Mesenchymal stem cell (in vitro differentiated cells and primary cell): ENCODE measurements at regions not wholly inside any gene's neighbourhood (a gene's known extent, or its start where the extent isn't known, plus 50 kb on each side); places are given as distances from the start of the nearest gene placed in this dataset.

Experiments
- DNase-seq: peaks from one replicate; pipeline ENCODE4 v3.0.0-alpha.2; 2013
- H2AFZ ChIP-seq: one replicate; pipeline ENCODE4 v1.6.1; 2013; ENCODE audit warnings: low read depth, mild to moderate bottlenecking, control low read depth, inconsistent platforms, low read length, moderate library complexity
- H2AK5ac ChIP-seq: 2 replicates; pipeline ENCODE4 v1.6.1; 2013; ENCODE audit warnings: low read length, moderate library complexity, mild to moderate bottlenecking, inconsistent platforms; ENCODE audit not compliant: severe bottlenecking
- H2BK120ac ChIP-seq: one replicate; pipeline ENCODE4 v1.6.1; 2013; ENCODE audit warnings: low read depth, mild to moderate bottlenecking, inconsistent platforms, low read length, moderate library complexity
- H2BK12ac ChIP-seq, 2 experiments: one replicate each; pipeline ENCODE4 v1.6.1; 2013; ENCODE audit warnings: inconsistent platforms in 2 of 2, low read length in 2 of 2, mild to moderate bottlenecking in 2 of 2, moderate library complexity in 2 of 2, control low read depth in 1 of 2
- H2BK15ac ChIP-seq: one replicate; pipeline ENCODE4 v1.6.1; 2013; ENCODE audit warnings: mild to moderate bottlenecking, low read depth, inconsistent platforms; ENCODE audit not compliant: poor library complexity, severe bottlenecking
- H2BK5ac ChIP-seq: 2 replicates; pipeline ENCODE4 v1.6.1; 2013; ENCODE audit warnings: low read depth, mild to moderate bottlenecking, low read length, control low read depth, inconsistent platforms; ENCODE audit not compliant: poor library complexity, severe bottlenecking
- H3K14ac ChIP-seq, 2 experiments: one replicate each; pipeline ENCODE4 v1.6.1; 2013; ENCODE audit warnings: inconsistent platforms in 2 of 2, low read length in 2 of 2, control low read depth in 1 of 2, mild to moderate bottlenecking in 1 of 2, moderate library complexity in 1 of 2
- H3K18ac ChIP-seq, 2 experiments: one replicate each; pipeline ENCODE4 v1.6.1; 2013; ENCODE audit warnings: inconsistent platforms in 2 of 2, low read length in 2 of 2, control low read depth in 1 of 2, low read depth in 1 of 2, mild to moderate bottlenecking in 1 of 2
- H3K23ac ChIP-seq, 2 experiments: one replicate each; pipeline ENCODE4 v1.6.1; 2013; ENCODE audit warnings: inconsistent platforms in 2 of 2, low read length in 2 of 2, mild to moderate bottlenecking in 2 of 2, moderate library complexity in 2 of 2, control low read depth in 1 of 2
- H3K27ac ChIP-seq: 2 replicates; pipeline ENCODE4 v1.5.1; 2013; ENCODE audit warnings: mild to moderate bottlenecking, moderate library complexity, low read length, control low read depth, inconsistent platforms; ENCODE audit not compliant: poor library complexity, severe bottlenecking
- H3K27me3 ChIP-seq, 2 experiments: 2 replicates each; pipeline versions ENCODE4 v1.6.1 to v1.7.0; 2013; ENCODE audit warnings: low read length in 2 of 2, mild to moderate bottlenecking in 2 of 2, moderate library complexity in 2 of 2, control low read depth in 1 of 2, inconsistent platforms in 1 of 2; ENCODE audit not compliant: control insufficient read depth in 1 of 2, insufficient read depth in 1 of 2
- H3K36me3 ChIP-seq, 2 experiments: 2 replicates each; pipeline versions ENCODE4 v1.6.1 to v1.7.0; 2013; ENCODE audit warnings: low read length in 2 of 2, control low read depth in 1 of 2, inconsistent platforms in 1 of 2, low read depth in 1 of 2, mild to moderate bottlenecking in 1 of 2; ENCODE audit not compliant: insufficient read depth in 2 of 2, control insufficient read depth in 1 of 2
- H3K4ac ChIP-seq, 2 experiments: one replicate each; pipeline ENCODE4 v1.6.1; 2013; ENCODE audit warnings: inconsistent platforms in 2 of 2, low read length in 2 of 2, mild to moderate bottlenecking in 2 of 2, moderate library complexity in 2 of 2, control low read depth in 1 of 2, low read depth in 1 of 2
- H3K4me1 ChIP-seq: 2 replicates; pipeline ENCODE4 v1.6.1; 2013; ENCODE audit warnings: low read depth, low read length, control low read depth; ENCODE audit not compliant: control insufficient read depth, insufficient read depth
- H3K4me2 ChIP-seq: 2 replicates; pipeline ENCODE4 v1.6.1; 2013; ENCODE audit warnings: low read length, mild to moderate bottlenecking, inconsistent platforms; ENCODE audit not compliant: poor library complexity, severe bottlenecking
- H3K4me3 ChIP-seq, 2 experiments: 2 replicates each; pipeline versions ENCODE4 v1.5.1 to v1.7.0; 2013; ENCODE audit warnings: low read length in 2 of 2, mild to moderate bottlenecking in 2 of 2, control low read depth in 1 of 2, low read depth in 1 of 2; ENCODE audit not compliant: insufficient read depth in 1 of 2
- H3K79me1 ChIP-seq: replicated peaks from 2 replicates; pipeline ENCODE4 v1.6.1; 2013; ENCODE audit warnings: mild to moderate bottlenecking, control low read depth, low read length, inconsistent platforms; ENCODE audit not compliant: poor library complexity, severe bottlenecking
- H3K9ac ChIP-seq: 2 replicates; pipeline ENCODE4 v1.7.0; 2013; ENCODE audit warnings: mild to moderate bottlenecking, low read length, moderate library complexity
- H3K9me3 ChIP-seq: 2 replicates; pipeline ENCODE4 v1.7.0; 2013; ENCODE audit warnings: mild to moderate bottlenecking, low read length; ENCODE audit not compliant: control insufficient read depth
- H4K8ac ChIP-seq: one replicate; pipeline ENCODE4 v1.6.1; 2013; ENCODE audit warnings: inconsistent platforms, mild to moderate bottlenecking, low read length, moderate library complexity
- H4K91ac ChIP-seq: one replicate; pipeline ENCODE4 v1.6.1; 2013; ENCODE audit warnings: mild to moderate bottlenecking, low read length, inconsistent platforms
- WGBS: methylation state at CpG from one replicate; pipeline ENCODE4 v1.1.7; 2013; ENCODE audit warnings: mixed read lengths; 5-methylcytosine and 5-hydroxymethylcytosine counted together

GRCh38 chr4:71958978-71959377 is 72.8 kb upstream of the NPFFR2 start:
- DNase-seq, result no peak
- H4K8ac ChIP-seq, result no peak overlapping the region
- no peak overlapping the region for H3K23ac ChIP-seq

GRCh38 chr4:71962622-71963264 is 69.1 kb upstream of the NPFFR2 start:
- Histone ChIP-seq H2BK5ac (no peak overlapping the region), H3K27me3 (no peaks in the 10 kb centered on the region), H3K4me3 (no peak overlapping the region), H2AK5ac (no peak overlapping the region), H3K9ac (no peak overlapping the region), H3K4me2 (no peak overlapping the region), H2AFZ (no peak overlapping the region), H4K8ac (no peak overlapping the region), H3K79me1 (no peaks in the 10 kb centered on the region), H4K91ac (no peak overlapping the region), H2BK120ac (no peak overlapping the region), H3K27ac (no peak overlapping the region), H3K4ac (no peak overlapping the region), H3K23ac (no peak overlapping the region), H3K36me3 (no peaks in the 10 kb centered on the region), H2BK15ac (no peak overlapping the region), H3K9me3 (no peaks in the 10 kb centered on the region), H3K14ac (no peak overlapping the region), H2BK12ac (no peak overlapping the region), H3K18ac (no peak overlapping the region), H3K4me1 (no peaks in the 10 kb centered on the region)
- 88% methylated on average over 1 of the region's 4 CpGs for WGBS
- DNase-seq, result no peak

More at GRCh38 chr4:71958978-71959377, 72.8 kb upstream of the NPFFR2 start:
- WGBS, result 95% methylated on average over 1 of the region's 2 CpGs
- Histone ChIP-seq H2AK5ac (no peak overlapping the region), H3K9me3 (no peaks in the 10 kb centered on the region), H3K4me1 (no peaks in the 10 kb centered on the region), H3K4me3 (no peak overlapping the region), H2BK5ac (no peak overlapping the region), H3K9ac (no peak overlapping the region), H2BK15ac (no peak overlapping the region), H2BK12ac (no peak overlapping the region), H3K18ac (no peak overlapping the region), H3K4me2 (no peak overlapping the region), H2BK120ac (no peak overlapping the region), H3K79me1 (no peaks in the 10 kb centered on the region), H3K36me3 (no peaks in the 10 kb centered on the region), H3K27me3 (no peaks in the 10 kb centered on the region), H4K91ac (no peak overlapping the region), H3K14ac (no peak overlapping the region), H2AFZ (no peak overlapping the region), H3K27ac (no peak overlapping the region), H3K4ac (no peak overlapping the region)

- H4K8ac ChIP-seq, result no peak overlapping the region
- no peak overlapping the region for H3K27ac ChIP-seq
- H3K9ac ChIP-seq, result no peak overlapping the region
- H3K4me3 ChIP-seq, result no peak overlapping the region
- no peaks in the 10 kb centered on the region for H3K9me3 ChIP-seq
- H3K14ac ChIP-seq, result no peak overlapping the region
- H2BK5ac ChIP-seq, result no peak overlapping the region
- peak; percentile 73 for DNase-seq
- no peaks in the 10 kb centered on the region for H3K36me3 ChIP-seq
- WGBS, result 61% methylated on average over 3 of the region's 4 CpGs
- no peaks in the 10 kb centered on the region for H3K4me1 ChIP-seq
- H2AK5ac ChIP-seq, result no peak overlapping the region
- H2AFZ ChIP-seq, result no peak overlapping the region
- no peak overlapping the region for H2BK120ac ChIP-seq
- H2BK12ac ChIP-seq, result no peak overlapping the region
- H4K91ac ChIP-seq, result no peak overlapping the region
- no peaks in the 10 kb centered on the region for H3K27me3 ChIP-seq
- no peak overlapping the region for H3K18ac ChIP-seq
- no peak overlapping the region for H2BK15ac ChIP-seq
- H3K4ac ChIP-seq, result no peak overlapping the region
- H3K23ac ChIP-seq, result no peak overlapping the region
- H3K79me1 ChIP-seq, result no peaks in the 10 kb centered on the region
- H3K4me2 ChIP-seq, result no peak overlapping the region
Observed at GRCh38 chr4:71974681-71975080, 57.1 kb upstream of the NPFFR2 start.

GRCh38 chr4:71976523-71976922 is 55.3 kb upstream of the NPFFR2 start:
- no peak overlapping the region for H2BK5ac ChIP-seq
- no peaks in the 10 kb centered on the region for H3K9me3 ChIP-seq
- H3K14ac ChIP-seq, result no peak overlapping the region
- H4K91ac ChIP-seq, result no peak overlapping the region
- no peak overlapping the region for H3K18ac ChIP-seq
- H3K9ac ChIP-seq, result no peak overlapping the region
- no peaks in the 10 kb centered on the region for H3K4me1 ChIP-seq
- no peak overlapping the region for H3K27ac ChIP-seq
- H2AK5ac ChIP-seq, result no peak overlapping the region
- no peaks in the 10 kb centered on the region for H3K79me1 ChIP-seq
- DNase-seq, result no peak
- no peak overlapping the region for H2AFZ ChIP-seq
- no peak overlapping the region for H3K4ac ChIP-seq
- H3K4me2 ChIP-seq, result no peak overlapping the region
- no peak overlapping the region for H3K23ac ChIP-seq
- no peak overlapping the region for H2BK12ac ChIP-seq
- H3K27me3 ChIP-seq, result no peaks in the 10 kb centered on the region
- no peak overlapping the region for H2BK15ac ChIP-seq
- no peaks in the 10 kb centered on the region for H3K36me3 ChIP-seq
- no peak overlapping the region for H4K8ac ChIP-seq
- no peak overlapping the region for H2BK120ac ChIP-seq
- H3K4me3 ChIP-seq, result no peak overlapping the region
